ENCODE measurements at regions not wholly inside any gene's neighbourhood (a gene's known extent, or its start where the extent isn't known, plus 50 kb on each side); places are given as distances from the start of the nearest gene placed in this dataset.

DNA sequence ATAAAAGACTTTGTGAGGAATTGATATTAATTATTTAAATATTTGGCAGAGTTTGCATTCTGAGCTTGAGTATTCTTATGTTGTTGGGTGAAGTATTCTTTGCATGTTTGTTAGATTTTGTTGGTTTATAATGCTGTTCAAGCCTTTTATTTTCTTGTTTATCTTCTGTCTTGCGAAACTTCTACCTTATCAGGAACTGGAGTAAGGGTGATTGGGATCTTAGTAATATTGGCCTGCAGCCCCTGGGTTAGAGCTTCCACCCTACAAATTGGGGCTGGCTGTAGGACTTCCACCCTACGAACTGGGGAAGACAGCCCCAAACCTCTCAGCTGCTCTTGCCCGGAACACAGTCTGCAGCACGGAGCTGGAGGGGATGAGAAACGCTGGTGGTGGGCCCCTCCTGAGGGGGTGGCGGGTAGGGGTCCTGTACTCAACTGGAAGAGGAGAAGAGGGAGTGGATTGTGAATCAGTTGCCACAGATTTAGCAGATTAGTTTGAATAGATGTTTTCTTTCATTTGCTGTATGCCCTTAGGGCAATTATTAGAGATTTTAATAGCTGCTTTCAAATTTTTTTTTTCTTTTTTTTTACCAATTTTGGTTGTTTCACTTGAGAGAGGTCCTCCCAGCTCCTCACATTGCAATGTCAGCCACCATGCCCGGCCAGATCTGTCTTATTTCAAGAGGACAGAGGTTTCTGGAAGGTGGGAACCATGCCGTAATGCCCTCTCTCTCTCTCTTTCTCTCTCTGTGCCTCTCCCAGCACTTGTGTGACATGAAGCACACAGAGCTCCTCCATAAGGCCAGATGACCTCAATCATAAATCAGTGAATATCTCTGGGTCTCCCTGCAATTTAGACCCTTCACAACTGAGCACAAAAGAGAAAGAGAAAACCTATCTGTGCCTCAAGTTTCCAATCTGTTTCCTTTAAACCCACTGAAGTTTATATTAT, 123.4 kb downstream of the DICER1 start (continued):
- TF ChIP-seq, protein P1, sequence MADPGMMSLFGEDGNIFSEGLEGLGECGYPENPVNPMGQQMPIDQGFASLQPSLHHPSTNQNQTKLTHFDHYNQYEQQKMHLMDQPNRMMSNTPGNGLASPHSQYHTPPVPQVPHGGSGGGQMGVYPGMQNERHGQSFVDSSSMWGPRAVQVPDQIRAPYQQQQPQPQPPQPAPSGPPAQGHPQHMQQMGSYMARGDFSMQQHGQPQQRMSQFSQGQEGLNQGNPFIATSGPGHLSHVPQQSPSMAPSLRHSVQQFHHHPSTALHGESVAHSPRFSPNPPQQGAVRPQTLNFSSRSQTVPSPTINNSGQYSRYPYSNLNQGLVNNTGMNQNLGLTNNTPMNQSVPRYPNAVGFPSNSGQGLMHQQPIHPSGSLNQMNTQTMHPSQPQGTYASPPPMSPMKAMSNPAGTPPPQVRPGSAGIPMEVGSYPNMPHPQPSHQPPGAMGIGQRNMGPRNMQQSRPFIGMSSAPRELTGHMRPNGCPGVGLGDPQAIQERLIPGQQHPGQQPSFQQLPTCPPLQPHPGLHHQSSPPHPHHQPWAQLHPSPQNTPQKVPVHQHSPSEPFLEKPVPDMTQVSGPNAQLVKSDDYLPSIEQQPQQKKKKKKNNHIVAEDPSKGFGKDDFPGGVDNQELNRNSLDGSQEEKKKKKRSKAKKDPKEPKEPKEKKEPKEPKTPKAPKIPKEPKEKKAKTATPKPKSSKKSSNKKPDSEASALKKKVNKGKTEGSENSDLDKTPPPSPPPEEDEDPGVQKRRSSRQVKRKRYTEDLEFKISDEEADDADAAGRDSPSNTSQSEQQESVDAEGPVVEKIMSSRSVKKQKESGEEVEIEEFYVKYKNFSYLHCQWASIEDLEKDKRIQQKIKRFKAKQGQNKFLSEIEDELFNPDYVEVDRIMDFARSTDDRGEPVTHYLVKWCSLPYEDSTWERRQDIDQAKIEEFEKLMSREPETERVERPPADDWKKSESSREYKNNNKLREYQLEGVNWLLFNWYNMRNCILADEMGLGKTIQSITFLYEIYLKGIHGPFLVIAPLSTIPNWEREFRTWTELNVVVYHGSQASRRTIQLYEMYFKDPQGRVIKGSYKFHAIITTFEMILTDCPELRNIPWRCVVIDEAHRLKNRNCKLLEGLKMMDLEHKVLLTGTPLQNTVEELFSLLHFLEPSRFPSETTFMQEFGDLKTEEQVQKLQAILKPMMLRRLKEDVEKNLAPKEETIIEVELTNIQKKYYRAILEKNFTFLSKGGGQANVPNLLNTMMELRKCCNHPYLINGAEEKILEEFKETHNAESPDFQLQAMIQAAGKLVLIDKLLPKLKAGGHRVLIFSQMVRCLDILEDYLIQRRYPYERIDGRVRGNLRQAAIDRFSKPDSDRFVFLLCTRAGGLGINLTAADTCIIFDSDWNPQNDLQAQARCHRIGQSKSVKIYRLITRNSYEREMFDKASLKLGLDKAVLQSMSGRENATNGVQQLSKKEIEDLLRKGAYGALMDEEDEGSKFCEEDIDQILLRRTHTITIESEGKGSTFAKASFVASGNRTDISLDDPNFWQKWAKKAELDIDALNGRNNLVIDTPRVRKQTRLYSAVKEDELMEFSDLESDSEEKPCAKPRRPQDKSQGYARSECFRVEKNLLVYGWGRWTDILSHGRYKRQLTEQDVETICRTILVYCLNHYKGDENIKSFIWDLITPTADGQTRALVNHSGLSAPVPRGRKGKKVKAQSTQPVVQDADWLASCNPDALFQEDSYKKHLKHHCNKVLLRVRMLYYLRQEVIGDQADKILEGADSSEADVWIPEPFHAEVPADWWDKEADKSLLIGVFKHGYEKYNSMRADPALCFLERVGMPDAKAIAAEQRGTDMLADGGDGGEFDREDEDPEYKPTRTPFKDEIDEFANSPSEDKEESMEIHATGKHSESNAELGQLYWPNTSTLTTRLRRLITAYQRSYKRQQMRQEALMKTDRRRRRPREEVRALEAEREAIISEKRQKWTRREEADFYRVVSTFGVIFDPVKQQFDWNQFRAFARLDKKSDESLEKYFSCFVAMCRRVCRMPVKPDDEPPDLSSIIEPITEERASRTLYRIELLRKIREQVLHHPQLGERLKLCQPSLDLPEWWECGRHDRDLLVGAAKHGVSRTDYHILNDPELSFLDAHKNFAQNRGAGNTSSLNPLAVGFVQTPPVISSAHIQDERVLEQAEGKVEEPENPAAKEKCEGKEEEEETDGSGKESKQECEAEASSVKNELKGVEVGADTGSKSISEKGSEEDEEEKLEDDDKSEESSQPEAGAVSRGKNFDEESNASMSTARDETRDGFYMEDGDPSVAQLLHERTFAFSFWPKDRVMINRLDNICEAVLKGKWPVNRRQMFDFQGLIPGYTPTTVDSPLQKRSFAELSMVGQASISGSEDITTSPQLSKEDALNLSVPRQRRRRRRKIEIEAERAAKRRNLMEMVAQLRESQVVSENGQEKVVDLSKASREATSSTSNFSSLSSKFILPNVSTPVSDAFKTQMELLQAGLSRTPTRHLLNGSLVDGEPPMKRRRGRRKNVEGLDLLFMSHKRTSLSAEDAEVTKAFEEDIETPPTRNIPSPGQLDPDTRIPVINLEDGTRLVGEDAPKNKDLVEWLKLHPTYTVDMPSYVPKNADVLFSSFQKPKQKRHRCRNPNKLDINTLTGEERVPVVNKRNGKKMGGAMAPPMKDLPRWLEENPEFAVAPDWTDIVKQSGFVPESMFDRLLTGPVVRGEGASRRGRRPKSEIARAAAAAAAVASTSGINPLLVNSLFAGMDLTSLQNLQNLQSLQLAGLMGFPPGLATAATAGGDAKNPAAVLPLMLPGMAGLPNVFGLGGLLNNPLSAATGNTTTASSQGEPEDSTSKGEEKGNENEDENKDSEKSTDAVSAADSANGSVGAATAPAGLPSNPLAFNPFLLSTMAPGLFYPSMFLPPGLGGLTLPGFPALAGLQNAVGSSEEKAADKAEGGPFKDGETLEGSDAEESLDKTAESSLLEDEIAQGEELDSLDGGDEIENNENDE (IDR thresholded peaks at IDR 0.05; ENCODE audit: insufficient replicate concordance, low read length), result no peak
- TF ChIP-seq SP1 (IDR thresholded peaks at IDR 0.05; ENCODE audit: low read depth, low read length) (no peak), SRF (IDR thresholded peaks at IDR 0.05; ENCODE audit: low read depth, low read length) (no peak), EGR1 (IDR thresholded peaks at IDR 0.05; ENCODE audit: borderline replicate concordance, low read depth, low read length) (no peak), CBX8 (IDR thresholded peaks at IDR 0.05; ENCODE audit: borderline replicate concordance, low read depth, low read length) (no peak), BRCA1 (IDR thresholded peaks at IDR 0.05; ENCODE audit: low read depth, low read length) (no peak), CTBP2 (IDR thresholded peaks at IDR 0.05; ENCODE audit: borderline replicate concordance, insufficient read depth, insufficient read length, low read length) (no peak), POLR2AphosphoS5 (IDR thresholded peaks at IDR 0.05; ENCODE audit: low read depth, low read length) (no peak), RNF2 (IDR thresholded peaks at IDR 0.05; ENCODE audit: borderline replicate concordance, low read depth, low read length, missing control alignments, poor library complexity, severe bottlenecking) (no peak), CHD2 (IDR thresholded peaks at IDR 0.05; ENCODE audit: low read length) (no peak)

All from H1 (cell line).